GM19043 (cell line): ENCODE measurements at regions not wholly inside any gene's neighbourhood (a gene's known extent, or its start where the extent isn't known, plus 50 kb on each side); places are given as distances from the start of the nearest gene placed in this dataset.

ENCODE experiments used
- ATAC-seq: cut with Tn5 transposase; IDR thresholded peaks from one replicate; pipeline ENCODE4 v1.9.1; 2021; ENCODE audit warnings: low read depth; ENCODE audit not compliant: unreplicated experiment

- ATAC-seq = no peak
Observed at GRCh38 chr15:66832664-66833063, 130.6 kb downstream of the SMAD6 start.

GRCh38 chr15:66833371-66833770 is 131.3 kb downstream of the SMAD6 start:
- ATAC-seq = no peak

DNA sequence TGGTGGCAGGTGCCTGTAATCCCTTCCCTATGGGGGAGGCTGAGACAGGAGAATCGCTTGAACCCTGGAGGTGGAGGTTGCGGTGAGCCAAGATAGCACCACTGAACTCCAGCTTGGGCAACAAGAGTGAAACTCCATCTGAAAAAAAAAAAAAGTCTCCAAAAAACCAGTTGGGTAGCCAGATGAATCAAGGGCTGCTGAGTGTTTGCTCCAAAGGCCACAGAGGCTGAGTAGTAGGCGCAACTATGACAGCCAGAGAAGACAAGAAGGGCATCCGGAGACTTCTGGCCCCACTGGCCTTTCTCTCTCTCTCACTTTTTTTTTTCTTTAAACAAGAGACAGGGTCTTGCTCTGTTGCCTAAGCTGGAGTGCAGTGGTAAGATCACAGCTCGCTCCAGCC is 131.8 kb downstream of the SMAD6 start:
- ATAC-seq = no peak

- ATAC-seq = no peak
Observed at GRCh38 chr15:66834881-66835878, 133.1 kb downstream of the SMAD6 start.

DNA sequence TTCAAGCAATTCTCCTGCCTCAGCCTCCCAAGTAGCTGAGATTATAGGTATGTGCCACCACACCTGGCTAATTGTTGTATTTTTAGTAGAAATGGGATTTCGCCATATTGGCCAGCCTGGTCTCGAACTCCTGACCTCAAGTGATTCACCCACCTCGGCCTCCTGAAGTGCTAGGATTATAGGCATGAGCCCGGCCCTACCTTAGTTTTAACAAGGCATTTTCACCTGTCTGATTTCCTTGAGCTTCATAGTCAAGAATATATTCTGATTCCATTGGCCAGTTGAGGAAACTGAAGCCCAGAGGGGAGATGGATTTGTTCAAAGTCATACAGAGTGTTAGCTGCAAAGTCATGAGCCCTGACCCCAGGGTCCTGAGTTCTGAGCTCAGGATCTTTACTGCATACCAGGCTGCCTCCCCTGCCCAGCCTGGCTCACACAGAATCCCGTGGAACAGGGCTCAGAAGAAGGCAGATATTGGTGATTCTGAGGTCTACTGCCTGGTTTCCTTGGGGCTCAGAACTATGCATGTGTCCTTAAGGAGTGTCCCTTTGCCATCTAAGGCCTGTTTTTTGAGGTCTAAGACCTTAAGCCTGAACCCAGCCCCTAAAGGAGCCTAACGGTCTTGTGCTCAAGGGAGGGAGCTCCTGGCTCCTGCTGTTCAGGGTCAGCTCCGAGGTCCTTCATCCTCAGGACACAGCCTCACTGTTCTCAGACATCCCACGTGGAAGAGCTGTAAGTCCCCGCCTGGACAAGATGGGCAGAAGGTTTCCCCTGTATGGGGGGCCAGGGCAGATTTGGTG is 134.4 kb downstream of the SMAD6 start:
- ATAC-seq = no peak

DNA sequence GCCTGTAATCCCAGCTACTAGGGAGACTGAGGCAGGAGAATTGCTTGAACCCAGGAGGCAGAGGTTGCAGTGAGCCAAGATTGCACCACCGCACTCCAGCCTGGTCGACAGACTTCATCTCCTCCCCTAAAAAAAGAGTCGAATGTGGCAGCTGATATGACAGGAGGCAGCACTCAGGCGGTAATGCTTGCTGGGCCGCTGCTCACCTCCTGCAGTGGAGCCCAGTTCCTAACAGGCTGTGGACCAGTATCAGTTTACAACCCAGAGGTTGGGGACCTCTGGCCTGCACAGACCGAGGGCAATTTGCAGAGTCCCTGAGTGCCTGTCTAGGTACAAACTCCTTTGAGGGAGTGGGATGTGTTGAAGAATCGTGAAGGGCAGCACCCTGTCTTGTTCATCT is 136.2 kb downstream of the SMAD6 start:
- no peak for ATAC-seq

DNA sequence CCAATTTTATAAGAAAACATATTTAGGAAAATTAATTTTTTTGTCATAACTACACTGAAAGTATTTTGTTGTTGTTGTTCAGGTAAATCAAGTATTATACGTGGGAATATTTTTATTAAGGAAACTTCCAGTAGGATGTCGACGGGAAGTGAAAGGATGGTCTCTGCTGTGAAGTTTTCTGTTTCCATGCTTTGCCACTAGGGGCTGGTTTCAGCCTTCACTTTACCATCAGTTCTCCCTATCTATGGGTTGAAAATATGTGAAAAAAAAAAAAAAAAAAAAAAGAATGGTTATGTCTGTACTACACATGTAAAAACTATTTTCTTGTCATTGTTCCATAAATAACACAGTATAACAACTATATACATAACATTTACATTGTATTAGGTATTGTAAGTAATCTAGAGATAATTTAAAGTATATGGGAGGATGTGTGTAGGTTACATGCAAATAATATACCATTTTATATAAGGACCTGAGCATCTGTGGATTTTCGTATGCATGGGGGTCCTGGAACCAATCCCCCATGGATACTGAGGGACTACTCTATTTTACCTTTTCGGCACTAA is 136.7 kb downstream of the SMAD6 start:
- no peak for ATAC-seq

DNA sequence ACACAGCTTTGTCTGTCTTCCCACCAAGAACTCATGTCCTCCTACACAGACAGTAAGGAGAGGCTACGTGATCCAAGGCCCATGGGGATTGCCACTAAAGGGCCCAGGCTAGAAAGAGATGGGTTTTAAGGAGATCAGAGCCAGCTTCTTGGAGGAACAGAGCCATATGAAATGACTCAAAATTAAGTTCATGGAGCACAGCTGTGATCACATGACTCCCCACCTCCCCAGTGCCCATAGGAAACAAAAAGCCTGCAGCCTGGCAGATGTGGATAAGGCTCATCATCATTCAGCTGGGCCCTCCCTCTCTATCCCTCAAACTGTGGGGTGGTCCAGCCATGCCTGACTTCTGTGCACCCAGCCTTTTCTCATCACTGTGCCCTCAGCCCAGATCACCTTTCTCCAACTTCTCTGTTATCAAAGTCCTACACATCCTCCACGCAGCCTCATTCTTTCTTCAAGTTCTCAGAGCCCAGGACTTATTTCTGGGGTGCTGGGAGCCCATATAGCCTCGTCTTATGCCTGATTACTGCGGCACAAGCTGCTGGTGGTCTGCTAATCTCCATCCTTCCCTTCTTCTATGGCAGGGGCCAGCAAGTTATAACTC is 137.6 kb downstream of the SMAD6 start:
- no peak for ATAC-seq

DNA sequence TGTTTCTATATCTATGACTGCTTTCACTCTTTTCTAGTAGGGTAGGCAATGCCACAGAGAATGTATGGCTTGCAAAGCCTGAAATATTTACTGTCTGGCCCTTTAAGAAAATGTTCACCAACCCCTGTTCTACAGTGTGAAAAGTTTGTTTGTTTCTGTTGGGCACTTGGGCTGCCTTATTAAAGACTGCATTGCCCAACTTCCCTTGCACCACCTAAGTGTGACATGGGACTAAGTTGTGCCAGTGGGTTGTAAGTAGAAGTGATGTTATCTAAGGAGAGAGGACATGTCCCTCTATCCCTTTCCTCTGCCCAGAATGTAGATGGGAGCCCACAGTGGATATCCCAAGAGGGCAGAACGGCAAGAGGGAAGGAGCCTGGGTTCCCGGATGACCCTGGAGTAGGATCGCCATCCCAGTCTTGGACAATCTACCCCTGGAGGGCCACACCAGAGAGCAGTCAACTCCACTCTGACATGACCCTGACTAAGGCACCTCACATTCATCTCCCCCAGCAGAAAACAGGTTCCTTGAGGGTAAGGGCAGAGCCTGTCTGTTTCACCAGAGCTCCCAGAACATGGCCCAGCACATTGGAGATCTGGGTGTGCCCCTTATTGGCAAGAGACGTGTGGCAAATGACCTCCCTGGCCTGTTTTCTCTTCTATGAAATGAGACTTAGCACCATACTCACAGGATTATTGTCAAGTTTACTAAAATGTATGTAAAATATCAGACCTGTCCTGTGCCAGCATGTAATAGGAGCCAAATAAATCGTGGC is 138.8 kb downstream of the SMAD6 start:
- no peak for ATAC-seq

DNA sequence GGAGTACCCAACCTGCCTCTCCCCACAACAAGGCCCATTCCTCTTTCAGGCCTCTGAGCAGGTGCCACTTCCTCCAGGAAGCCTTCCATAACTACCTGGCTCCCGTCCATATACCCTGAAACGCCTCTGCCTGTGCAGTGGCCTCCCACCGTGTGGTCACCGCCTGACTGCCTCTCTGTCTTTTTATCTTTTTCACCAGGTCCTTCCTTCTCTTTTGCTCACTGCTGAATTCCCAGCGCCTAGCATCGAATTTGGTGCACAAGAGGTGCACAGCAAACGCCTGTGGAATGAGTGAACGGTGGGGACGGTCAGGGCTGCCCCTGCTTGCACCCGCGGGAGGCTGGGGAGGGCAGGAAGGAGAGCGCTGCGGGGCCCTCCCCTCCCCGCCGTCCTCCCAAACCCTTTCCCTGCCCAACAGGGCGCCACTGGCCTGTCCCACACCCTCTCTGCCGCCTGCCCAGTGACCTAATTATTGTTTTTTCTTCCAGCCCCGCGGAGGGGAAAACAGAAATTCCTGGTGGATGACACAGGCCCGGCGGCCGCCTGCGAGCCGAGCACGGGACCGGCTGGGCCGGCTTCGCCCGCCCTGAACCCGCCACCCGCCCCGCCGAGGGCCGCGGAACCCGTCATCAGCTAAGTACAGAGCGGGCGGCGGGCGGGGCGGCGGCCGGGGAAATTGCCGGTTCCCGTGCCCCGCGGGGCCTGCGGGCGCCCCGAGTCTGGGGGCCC is 140.1 kb downstream of the SMAD6 start:
- no peak for ATAC-seq

GRCh38 chr15:66842710-66843441 is 140.8 kb downstream of the SMAD6 start:
- ATAC-seq = no peak

GRCh38 chr15:66843581-66843980 is 141.5 kb downstream of the SMAD6 start:
- no peak for ATAC-seq

GRCh38 chr15:66844041-66844746 is 142.2 kb downstream of the SMAD6 start:
- ATAC-seq = no peak

GRCh38 chr15:66844747-66845145 is 142.7 kb downstream of the SMAD6 start:
- no peak for ATAC-seq

- no peak for ATAC-seq
Observed at GRCh38 chr15:66845266-66845785, 143.3 kb downstream of the SMAD6 start.

DNA sequence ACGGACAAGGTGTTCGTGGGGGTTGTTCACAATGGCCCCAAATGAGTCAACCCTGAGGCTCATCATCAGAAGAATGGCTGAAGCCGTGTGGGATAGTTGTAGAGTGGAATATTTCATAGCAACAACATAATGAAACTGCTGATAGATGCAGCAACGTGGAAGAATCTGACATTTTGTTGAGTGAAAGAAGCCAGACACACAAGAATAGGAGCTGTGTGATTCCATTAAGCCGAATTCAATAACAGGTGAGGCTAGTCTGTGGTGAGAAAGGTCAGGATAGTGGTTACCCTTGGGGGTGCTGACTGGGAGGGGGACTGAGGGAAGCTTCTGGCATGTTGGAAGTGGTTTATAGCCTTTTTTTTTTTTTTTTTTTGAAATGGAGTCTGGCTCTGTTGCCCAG is 144.0 kb downstream of the SMAD6 start:
- ATAC-seq = no peak

DNA sequence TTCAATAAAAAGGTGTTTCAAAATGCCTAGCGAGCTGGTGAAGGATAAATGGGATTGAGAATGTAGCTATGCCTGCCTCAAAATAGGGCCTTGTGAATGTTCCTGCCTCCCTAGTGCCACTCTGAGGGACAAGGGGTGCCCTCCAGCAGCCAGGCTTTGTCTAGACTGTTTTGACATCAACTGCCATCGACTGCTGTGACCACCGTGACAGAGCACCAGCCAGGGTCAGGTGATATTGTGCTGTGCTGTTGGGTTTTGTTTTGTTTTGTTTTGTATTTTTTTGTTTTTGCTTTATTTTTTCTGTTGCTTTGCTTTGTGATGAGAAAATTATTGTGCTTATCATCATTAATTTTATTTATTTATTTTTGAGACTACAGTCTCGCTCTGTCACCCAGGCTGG is 144.8 kb downstream of the SMAD6 start:
- ATAC-seq = no peak

- no peak for ATAC-seq
Observed at GRCh38 chr15:66847565-66847991, 145.5 kb downstream of the SMAD6 start.
